ENCODE measurements at regions not wholly inside any gene's neighbourhood (a gene's known extent, or its start where the extent isn't known, plus 50 kb on each side); places are given as distances from the start of the nearest gene placed in this dataset.

DNA sequence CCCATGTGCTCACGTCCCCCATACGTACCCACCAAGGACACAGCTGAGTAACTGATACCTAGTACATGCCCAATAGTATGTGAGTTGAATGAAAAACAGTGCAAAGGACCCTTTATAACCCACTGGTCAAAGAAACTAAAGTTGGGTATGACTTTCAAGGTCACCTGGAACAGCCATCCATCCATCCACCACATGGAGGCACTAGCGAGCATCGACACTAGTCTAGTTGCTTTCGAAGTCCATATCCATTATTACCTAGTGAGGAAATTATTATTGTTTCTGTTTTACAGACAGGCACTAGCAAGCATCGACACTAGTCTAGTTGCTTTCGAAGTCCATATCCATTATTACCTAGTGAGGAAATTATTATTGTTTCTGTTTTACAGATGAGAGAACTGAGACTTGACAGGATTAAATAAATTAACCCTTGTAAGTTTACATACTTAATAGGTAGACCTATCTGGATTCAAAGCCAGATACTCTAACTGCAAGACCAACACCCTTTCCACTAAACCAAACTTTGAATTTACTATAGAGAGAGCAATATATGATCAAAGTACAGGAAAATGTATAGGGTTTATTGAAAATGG, 233.7 kb downstream of the METTL4 start:
- DNase-seq (ENCODE audit: low read depth) = peak; percentile 53

- no peak for DNase-seq (ENCODE audit: low read depth)
Measured at GRCh38 chr18:2338601-2339000, 232.7 kb downstream of the METTL4 start.

DNA sequence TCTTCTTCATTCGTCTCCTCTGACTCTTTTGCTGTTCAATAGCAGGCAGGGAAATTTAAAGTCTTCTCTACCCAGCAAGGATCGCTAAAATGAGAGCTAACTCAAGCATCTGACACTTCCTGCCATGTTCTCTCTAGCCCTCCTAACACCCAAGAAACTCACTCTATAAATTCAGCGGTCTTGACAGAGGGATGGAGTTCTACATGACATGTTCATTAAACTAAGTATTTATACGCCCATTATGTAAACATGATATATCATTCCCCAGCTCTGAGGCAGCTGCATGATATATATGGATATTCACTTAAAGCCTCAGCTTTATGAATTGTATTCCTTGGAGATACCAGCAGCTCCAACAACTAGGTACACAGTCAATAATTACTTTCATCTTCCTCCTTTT, 231.0 kb downstream of the METTL4 start:
- DNase-seq (ENCODE audit: low read depth) = no peak

GRCh38 chr18:2348003-2348402, 223.3 kb downstream of the METTL4 start:
- no peak for DNase-seq (ENCODE audit: low read depth)

GRCh38 chr18:2351126-2351850, 220.0 kb downstream of the METTL4 start:
- DNase-seq (ENCODE audit: low read depth) = no peak

GRCh38 chr18:2354292-2354691, 217.0 kb downstream of the METTL4 start:
- no peak for DNase-seq (ENCODE audit: low read depth)

GRCh38 chr18:2356906-2357305, 214.4 kb downstream of the METTL4 start:
- no peak for DNase-seq (ENCODE audit: low read depth)

DNA sequence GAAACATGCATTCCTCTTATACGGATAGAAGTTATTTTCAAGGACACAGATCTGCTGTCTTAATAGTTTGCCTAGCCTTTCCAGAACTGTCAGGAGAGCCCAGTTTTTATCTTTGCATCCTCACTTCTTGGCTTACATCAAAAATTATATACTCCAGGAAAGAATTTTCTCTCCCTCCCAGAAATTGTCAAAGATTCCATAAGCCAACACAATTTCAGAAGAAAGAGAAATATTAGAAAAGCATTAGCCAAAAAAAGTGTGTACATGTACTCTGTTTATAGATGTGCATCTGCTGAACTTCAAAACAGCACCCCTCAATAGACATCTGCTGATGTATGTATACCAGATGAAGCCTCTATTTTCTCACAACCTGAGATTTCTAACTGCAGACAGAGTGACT, 210.4 kb downstream of the METTL4 start:
- DNase-seq (ENCODE audit: low read depth) = no peak

GRCh38 chr18:2368102-2368501, 203.2 kb downstream of the METTL4 start:
- DNase-seq (ENCODE audit: low read depth) = no peak

GRCh38 chr18:2376707-2377106, 194.6 kb downstream of the METTL4 start:
- DNase-seq (ENCODE audit: low read depth) = no peak

GRCh38 chr18:2380101-2380500, 191.2 kb downstream of the METTL4 start:
- DNase-seq (ENCODE audit: low read depth) = no peak

DNA sequence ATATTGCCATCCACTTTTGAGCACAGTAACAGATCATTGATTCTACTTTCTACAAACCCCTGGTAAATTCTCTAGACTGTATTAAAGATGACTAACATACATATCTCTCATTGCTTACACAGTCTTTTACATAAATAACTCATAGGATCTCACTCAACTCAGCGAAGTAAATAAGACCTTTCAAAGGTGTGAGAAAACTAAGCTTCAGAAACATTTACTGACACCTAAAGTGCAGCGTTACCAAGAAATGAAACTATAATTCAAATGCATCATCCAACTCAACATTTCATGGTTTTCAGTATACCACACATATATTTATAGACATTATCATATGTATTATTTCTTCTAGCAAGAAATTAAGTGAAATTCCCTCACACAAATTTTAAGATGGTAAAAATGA, 189.8 kb downstream of the METTL4 start:
- DNase-seq (ENCODE audit: low read depth) = no peak

GRCh38 chr18:2387588-2387987, 183.7 kb downstream of the METTL4 start:
- DNase-seq (ENCODE audit: low read depth) = no peak

- no peak for DNase-seq (ENCODE audit: low read depth)
Measured at GRCh38 chr18:2390158-2390557, 181.1 kb downstream of the METTL4 start.

DNA sequence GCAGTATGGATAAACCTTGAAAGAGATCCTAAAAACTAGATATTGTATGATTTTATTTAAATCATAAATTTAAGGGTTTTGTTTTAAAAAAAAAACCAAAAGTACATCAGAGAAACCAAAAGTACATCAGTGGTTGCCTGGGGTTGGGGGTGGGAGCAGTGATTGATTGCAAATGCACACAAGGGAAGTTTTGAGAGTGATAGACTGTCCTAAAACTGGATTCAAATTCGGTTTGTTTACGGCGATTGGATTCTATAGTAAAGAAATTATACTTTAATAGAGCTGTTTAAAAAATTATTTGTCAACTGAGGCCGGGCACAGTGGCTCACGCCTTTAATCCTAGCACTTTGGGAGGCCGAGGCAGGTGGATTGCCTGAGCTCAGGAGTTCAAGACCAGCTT, 179.8 kb downstream of the METTL4 start:
- no peak for DNase-seq (ENCODE audit: low read depth)

DNA sequence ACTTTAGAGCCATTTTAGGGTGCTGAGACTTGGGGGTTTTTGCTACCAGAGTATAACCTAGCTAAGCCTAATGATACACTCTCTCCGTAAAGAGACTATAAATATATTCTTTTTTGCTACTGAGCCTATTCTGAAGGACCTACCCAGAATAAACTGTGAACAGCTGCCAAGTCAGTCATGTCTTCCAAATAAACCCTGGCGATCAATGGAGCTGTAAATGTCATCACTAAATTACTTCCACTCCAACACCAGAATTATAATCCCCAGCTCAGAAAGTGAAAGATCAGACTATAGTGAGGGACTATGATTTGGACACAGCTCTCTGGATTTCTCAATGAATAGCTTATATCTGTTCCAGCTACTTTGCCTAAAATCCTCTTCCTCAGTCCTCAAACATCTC, 178.9 kb downstream of the METTL4 start:
- DNase-seq (ENCODE audit: low read depth) = peak; percentile 13

GRCh38 chr18:2394684-2395083, 176.6 kb downstream of the METTL4 start:
- no peak for DNase-seq (ENCODE audit: low read depth)

DNA sequence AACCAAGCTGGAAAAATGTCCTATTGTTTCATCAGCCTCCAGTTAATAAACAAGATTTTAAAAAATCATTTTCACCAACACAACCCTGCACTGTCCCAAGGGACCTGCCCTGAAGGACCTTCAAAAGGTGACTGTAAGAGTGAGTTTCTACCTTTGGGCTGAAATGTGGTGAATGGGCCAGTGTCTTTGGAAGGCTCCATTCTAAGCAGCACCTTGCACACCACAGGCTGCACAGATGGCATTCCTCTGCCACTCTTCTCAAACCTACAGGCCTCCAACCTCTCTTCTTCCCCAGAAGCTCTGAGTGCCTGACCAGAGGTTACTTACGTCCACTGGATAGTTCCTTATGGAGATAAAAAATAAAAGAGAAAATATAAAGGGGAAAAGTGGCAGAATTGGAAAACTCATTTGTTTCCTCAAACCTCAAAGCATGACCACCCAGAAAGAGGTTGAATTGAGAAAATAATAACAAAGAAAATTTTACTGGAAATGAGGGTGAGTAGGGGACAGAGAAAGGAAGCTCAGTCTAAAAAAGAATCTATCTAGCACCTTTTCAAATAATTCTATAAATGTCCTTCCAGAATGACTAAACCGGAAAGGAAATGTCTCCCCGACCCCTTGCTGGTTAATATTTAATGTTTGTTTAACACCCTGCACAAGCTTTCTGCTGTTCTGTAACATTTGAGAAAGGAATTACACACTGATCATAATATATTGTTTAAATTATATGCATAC, 175.7 kb downstream of the METTL4 start:
- DNase-seq (ENCODE audit: low read depth) = no peak

- DNase-seq (ENCODE audit: low read depth) = no peak
Measured at GRCh38 chr18:2396162-2396505, 175.2 kb downstream of the METTL4 start.

DNA sequence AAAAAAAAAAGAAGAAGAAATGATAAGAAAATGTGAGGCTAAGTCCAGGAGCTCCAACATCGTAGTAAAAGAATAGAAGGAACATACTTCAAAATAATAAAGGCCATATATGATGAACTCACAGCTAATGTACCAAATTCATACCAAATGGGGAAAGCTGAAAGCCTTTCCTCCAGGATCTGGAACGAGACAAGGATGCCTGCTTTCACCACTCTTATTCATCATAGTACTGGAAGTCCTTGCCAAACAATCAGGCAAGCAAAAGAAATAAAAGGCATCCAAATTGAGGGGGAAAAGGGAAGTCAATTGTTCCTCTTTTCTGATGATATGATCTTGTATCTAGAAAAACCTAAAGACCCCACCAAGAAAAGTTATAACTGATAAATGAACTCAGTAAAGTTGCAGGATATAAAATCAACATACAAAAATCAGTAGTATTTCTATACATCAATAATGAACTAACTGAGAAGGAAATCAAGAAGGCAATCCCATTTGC, 170.6 kb downstream of the METTL4 start:
- no peak for DNase-seq (ENCODE audit: low read depth)

- DNase-seq (ENCODE audit: low read depth) = no peak
Measured at GRCh38 chr18:2402084-2402483, 169.2 kb downstream of the METTL4 start.

DNA sequence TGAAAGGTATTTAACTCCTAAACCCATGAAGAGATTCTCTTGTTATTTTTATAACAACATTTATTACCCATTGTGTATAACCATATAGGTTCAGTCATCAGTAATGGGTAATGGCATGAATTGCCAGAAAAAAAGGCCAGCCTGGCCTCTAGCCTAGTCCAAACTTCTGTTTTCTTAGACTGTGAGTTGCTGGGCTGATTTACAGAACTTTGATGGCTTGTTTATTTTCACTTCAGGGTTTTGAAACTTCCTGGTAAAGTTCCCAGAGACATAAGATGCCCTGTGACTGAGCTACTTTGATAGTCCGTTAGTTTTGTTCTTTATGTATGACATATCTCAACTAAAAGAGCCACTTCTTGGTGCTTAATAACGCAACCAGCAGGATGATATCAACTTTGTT, 164.8 kb downstream of the METTL4 start:
- DNase-seq (ENCODE audit: low read depth) = no peak

GRCh38 chr18:2407961-2408360, 163.3 kb downstream of the METTL4 start:
- DNase-seq (ENCODE audit: low read depth) = no peak
